CD4-positive, alpha-beta T cell treated with Interleukin-4 for 4 hours (primary cell): ENCODE measurements at regions not wholly inside any gene's neighbourhood (a gene's known extent, or its start where the extent isn't known, plus 50 kb on each side); places are given as distances from the start of the nearest gene placed in this dataset.
"Not testable (repeated sequence)": the region's sequence is repeated elsewhere in the genome, so short reads cannot be mapped to it uniquely, and the experiment has no call there.

Experiments used
- DNase-seq: peaks from one replicate; pipeline ENCODE4 v3.0.0-alpha.2; 2020

- DNase-seq = no peak
Observed at GRCh38 chr2:16039055-16039454, 98.7 kb downstream of the MYCN start.

GRCh38 chr2:16038621-16039020 is 98.3 kb downstream of the MYCN start:
- DNase-seq = no peak

DNA sequence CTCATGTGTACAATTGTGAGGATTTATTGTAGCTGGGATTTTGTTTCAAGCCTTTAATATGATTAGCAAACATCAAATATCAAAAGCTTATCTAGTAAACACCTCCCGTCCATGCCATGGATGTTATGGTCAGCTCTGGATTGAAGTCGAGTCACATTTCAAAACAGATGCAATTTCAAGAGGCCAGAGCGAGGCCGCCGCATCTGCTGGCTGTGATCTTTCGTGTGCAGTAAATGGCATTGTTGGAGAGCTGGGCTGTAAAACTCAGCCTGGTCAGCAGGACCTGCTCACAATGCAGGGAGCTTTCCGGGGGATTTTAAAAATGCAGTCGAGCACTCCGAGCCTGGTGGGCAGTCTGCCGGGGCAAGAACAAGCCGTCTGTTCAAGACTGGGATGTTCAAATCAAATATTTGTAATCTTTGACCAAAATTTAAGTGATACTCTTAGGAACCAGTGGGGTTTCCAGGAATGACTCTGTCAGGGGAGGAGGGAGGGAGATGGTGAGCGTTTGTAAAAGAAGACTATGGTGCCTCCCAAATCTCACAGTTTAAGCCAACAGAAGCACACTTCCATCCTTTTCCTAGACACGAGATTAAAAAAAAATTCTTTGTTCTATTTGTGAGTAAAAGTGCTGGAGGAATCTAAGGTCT is 97.6 kb downstream of the MYCN start:
- DNase-seq = no peak

- no peak for DNase-seq
Observed at GRCh38 chr2:16036951-16037350, 96.6 kb downstream of the MYCN start.

- no peak for DNase-seq
Observed at GRCh38 chr2:16035747-16036745, 95.7 kb downstream of the MYCN start.

GRCh38 chr2:16034975-16035746 is 94.8 kb downstream of the MYCN start:
- no peak for DNase-seq

GRCh38 chr2:16034151-16034974 is 94.0 kb downstream of the MYCN start:
- no peak for DNase-seq

- DNase-seq = no peak
Observed at GRCh38 chr2:16033032-16033293, 92.6 kb downstream of the MYCN start.

GRCh38 chr2:16032282-16033031 is 92.1 kb downstream of the MYCN start:
- DNase-seq = no peak

- no peak for DNase-seq
Observed at GRCh38 chr2:16031848-16032159, 91.5 kb downstream of the MYCN start.

DNA sequence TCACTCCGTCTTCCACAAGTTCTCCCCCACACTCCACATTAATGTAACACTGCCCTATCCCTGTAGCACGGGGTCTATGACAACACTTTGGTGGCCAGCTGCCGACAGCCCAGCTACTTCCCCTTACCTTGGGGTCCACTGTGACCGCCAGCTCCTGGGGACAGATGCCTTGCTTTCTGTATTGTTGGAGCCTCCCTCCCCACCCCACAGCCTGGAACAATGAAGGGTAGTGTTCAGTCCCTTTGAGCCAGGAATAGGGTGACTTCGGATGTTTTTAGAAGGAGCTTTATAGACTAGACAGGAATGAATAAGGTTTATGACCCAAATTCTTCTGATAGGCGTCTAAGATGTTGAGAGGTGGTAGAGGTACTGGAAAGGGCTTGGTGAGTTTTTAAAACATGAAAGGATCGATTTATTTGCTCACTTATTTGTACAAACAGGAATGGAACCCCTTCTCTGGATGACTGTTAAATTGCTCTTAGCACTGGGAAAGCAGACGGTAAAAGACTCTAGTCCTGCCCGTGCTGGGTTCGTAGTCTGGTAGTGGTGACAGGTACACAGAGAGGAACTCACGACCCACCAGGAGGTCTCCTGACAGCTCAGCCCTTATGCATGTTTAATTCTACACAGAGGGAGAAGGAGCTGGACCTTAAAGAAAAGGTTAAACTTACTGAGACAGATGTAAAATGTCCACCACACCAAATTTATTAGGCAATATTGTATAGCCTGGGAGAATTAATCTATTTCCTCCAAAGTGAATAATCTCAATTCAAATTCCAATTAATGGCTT is 90.9 kb downstream of the MYCN start:
- no peak for DNase-seq

- DNase-seq = no peak
Observed at GRCh38 chr2:16030206-16031057, 90.1 kb downstream of the MYCN start.

DNA sequence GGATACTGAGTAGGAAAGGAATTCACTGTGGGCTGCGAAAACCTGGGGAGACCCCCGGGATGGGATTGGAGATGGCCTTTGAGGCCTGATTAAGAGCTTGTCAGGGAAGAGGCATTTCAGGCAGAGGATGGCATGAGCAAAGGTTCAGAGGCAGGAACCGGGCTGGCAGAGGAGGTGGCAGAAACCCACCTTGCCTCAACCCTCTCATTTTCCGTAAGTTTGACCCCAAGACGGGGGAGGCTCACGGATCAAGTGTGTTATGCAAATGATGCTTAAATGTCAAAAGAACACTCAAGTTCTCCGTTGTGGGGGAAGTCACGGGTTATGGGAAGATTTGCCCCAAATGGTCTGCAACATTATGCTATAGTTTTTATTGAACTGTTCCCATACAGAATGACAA is 88.3 kb downstream of the MYCN start:
- no peak for DNase-seq

DNA sequence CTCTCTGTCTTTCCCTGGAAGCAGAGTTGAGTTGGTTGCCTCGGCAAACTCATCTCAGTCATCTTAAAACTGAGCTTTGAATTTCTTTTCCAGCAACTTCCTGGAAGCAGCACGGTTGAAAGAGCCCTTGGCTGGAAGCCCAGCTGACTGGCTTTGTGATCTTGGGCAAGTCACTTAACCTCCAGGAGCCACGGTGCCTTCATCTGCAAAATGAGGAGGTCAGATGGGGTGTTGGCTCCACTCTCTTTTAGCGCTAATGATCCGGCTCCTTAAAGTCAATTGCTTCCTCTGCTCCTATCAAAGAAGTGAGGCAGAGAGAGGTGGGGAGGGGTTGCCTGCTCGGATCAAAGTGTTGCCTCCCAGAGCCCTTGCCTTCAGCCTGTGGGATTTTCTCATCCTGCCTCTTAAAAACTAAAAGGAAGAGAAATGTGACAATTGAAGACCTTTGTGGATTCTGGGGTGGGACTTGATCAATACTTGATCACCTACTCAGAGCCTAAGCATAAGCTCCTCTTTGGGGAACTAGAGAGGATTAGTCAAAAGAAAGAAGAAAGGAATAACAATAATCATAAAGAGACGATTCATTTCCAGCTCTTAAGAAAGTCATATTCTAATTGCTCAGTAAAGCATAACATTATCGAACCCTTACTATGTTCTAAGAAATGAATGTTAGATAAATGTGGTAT is 86.6 kb downstream of the MYCN start:
- no peak for DNase-seq

DNA sequence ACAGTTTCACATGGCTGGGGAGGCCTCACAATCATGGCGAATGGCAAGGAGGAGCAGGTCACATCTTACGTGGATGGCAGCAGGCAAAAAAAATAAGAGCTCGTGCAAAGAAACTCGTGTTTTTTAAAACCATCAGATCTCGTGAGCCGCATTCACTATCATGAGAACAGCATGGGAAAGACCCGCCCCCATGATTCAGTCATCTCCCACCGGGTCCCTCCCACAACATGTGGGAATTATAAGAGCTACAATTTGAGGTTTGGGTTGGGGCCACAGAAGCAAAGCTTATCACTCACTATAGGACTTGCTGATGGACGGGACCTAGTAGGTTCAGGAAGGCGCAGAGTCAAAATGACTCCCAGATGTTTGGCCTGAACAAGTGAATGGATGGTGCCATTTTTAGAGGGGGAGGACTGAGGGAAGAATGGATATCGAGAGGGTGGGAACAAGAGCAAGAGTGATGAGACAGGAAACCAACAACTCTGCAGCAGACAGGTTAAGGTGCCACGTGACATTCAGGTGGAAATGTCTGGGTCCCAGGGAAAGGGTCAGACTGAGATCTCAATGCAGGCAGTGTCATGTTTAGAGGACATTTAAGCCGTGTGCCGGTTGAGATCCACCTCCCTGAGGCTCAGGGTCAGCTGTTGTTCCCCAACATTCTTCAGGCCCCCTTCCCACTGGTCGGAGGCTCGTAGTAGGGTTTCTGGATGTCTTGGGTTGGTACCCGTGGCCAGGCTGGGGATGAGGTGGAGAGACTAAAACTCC is 85.7 kb downstream of the MYCN start:
- DNase-seq = no peak

DNA sequence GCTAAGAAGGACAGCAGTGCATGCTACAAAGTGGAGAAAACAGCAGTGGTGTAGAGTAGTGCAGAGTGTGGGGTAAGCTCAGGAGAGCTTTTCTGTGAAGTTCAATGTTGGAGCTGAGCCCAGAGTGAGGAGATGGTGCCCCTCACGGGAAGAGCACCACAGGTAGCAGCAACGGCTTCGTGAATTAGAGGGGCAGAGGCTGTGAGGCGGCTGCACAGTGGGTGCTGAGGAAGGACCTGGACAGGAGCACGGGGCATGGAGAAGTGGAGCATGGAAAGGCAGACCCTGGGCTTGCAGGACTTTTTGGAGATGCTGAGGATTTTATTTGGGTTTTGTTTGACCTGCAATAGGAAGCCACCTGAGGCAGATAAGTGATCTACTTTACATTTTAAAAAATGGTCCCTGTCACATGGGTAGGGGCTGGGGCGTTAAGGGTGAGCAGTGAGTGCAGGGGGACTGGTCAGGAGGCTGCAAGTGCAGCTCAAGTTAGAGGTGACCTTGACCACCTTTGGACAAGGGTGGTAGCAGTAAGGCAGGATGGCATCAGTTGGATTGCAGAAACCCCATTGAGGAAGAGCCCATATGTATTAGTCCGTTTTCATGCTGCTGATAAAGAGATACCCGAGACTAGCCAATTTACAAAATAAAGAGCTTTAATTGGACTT is 85.0 kb downstream of the MYCN start:
- no peak for DNase-seq

DNA sequence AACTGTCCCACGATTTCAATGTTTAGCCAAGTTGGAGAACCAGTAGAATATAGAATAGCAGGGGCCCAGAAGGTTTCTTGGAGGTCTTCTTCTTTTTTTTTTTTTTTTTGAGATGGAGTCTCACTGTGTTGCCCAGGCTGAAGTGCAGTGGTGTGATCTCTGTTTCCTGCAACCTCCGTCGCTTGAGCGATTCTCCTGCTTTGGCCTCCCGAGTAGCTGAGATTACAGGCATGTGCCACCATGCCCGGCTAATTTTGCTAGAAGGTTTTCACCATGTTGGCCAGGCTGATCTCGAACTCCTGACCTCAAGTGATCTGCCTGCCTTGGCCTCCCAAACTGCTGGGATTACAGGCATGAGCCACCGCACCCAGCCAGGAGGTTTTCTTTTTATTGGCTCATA is 84.3 kb downstream of the MYCN start:
- DNase-seq = not testable (repeated sequence)
